ENCODE measurements at regions not wholly inside any gene's neighbourhood (a gene's known extent, or its start where the extent isn't known, plus 50 kb on each side); places are given as distances from the start of the nearest gene placed in this dataset.

DNA sequence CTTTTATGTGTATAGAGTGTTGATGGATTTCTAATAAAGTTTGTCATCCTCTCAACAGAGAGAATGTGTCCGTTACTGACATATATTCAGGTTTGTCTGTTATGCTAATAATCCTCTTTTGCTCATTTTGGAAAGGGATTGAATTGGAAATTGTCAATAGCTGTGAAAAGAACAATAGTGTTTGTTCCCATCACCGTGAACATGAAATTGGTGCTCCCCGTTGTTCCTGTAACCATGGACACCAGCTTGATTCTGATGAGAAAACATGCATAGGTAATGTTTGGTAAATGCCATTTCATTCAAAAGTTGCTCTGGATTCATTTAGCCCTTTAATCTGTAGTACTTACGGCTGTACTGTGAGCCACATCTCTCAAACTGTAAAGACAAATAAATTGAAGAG lies 707.0 kb upstream of the GOLIM4 start:
- CTCF ChIA-PET = no interaction called here
- H3K36me3 ChIP-seq (ENCODE audit: low read depth) = no peaks in the 10 kb centered on the region
- BruUV-seq (replicated peaks) = no TSS peak

DNA sequence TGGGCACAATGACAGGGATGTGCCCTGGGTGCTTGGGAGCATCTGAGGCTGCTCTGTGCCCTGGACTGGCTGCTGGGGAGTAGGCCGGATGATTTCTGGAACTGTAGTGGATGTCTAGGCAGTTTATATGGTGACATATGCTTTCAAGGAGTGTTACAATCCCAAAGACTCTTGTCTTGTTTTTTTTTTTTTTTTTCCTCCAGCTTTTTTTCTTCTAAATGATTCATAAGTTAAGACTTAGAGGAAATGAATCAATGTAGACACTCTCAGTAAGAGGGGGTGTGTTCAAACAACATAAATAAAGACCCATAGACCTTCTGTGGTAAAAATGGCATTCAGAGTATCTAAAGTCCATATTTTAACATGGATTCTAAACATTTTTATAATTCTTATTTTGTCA lies 706.1 kb upstream of the GOLIM4 start:
- intact Hi-C loops (cut with micrococcal nuclease; ENCODE audit: unreplicated experiment) = loop anchor here (2.0 kb wide), 1 partner anchor 77 kb away; no protein-coding TSS in a partner anchor
- no peak overlapping the region for H2AFZ ChIP-seq
- H3F3A ChIP-seq (ENCODE audit: insufficient read depth, low read depth) = no peaks in the 10 kb centered on the region
- no peaks in the 10 kb centered on the region for H3K9me2 ChIP-seq (ENCODE audit: insufficient read depth)
- H3K36me3 ChIP-seq (ENCODE audit: low read depth) = no peaks in the 10 kb centered on the region
- H4K20me1 ChIP-seq (ENCODE audit: insufficient read depth) = no peaks in the 10 kb centered on the region
- TF ChIP-seq CTCF (conservative IDR thresholded peaks at IDR 0.05) (no peak), EZH2 (IDR thresholded peaks at IDR 0.05; ENCODE audit: low read depth) (no peak)
- H3K4me1 ChIP-seq (replicated peaks; ENCODE audit: insufficient read depth) = peaks cover 15% of the 10 kb centered on the region
- H3K27ac ChIP-seq = no peak overlapping the region
- no peaks in the 10 kb centered on the region for H3K79me2 ChIP-seq (ENCODE audit: low read depth)
- H3K4me3 ChIP-seq = no peak overlapping the region; the same call in 1 of the 2 replicates
- POLR2A ChIA-PET (ENCODE audit: unreplicated experiment) = interaction anchor here (0.6 kb wide), 2 partner anchors 302 to 977 kb away, joined by 3 to 6 read pairs; no protein-coding TSS in a partner anchor
- peak; percentile 8 to 48 for DNase-seq
- H3K4me2 ChIP-seq = no peak overlapping the region
- H3K27me3 ChIP-seq (ENCODE audit: insufficient read depth, low read depth) = no peaks in the 10 kb centered on the region
- no peaks in the 10 kb centered on the region for H3K9me3 ChIP-seq (ENCODE audit: insufficient read depth, low read depth)
- BruUV-seq (replicated peaks) = no TSS peak
- CTCF ChIA-PET = interaction anchor here (0.6 kb wide), 2 partner anchors 291 to 1227 kb away, joined by 3 read pairs; no protein-coding TSS in a partner anchor

More for the DNA sequence above, 707.0 kb upstream of the GOLIM4 start:
- no peaks in the 10 kb centered on the region for H3F3A ChIP-seq (ENCODE audit: insufficient read depth, low read depth)
- POLR2A ChIA-PET (ENCODE audit: unreplicated experiment) = no interaction called here
- DNase-seq = no peak
- no peaks in the 10 kb centered on the region for H3K27me3 ChIP-seq (ENCODE audit: insufficient read depth, low read depth)
- peaks cover 15% of the 10 kb centered on the region for H3K4me1 ChIP-seq (replicated peaks; ENCODE audit: insufficient read depth)
- no peaks in the 10 kb centered on the region for H3K9me3 ChIP-seq (ENCODE audit: insufficient read depth, low read depth)
- no peak overlapping the region for H3K4me2 ChIP-seq
- no peak overlapping the region for H3K27ac ChIP-seq
- H3K4me3 ChIP-seq = no peak overlapping the region
- H3K9me2 ChIP-seq (ENCODE audit: insufficient read depth) = no peaks in the 10 kb centered on the region
- TF ChIP-seq CTCF (conservative IDR thresholded peaks at IDR 0.05) = no peak
- TF ChIP-seq EZH2 (IDR thresholded peaks at IDR 0.05; ENCODE audit: low read depth) = no peak
- no peak overlapping the region for H2AFZ ChIP-seq
- H4K20me1 ChIP-seq (ENCODE audit: insufficient read depth) = no peaks in the 10 kb centered on the region
- intact Hi-C loops (cut with micrococcal nuclease; ENCODE audit: unreplicated experiment) = loop anchor here (2.0 kb wide), 1 partner anchor 76 kb away; no protein-coding TSS in a partner anchor
- no peaks in the 10 kb centered on the region for H3K79me2 ChIP-seq (ENCODE audit: low read depth)

DNA sequence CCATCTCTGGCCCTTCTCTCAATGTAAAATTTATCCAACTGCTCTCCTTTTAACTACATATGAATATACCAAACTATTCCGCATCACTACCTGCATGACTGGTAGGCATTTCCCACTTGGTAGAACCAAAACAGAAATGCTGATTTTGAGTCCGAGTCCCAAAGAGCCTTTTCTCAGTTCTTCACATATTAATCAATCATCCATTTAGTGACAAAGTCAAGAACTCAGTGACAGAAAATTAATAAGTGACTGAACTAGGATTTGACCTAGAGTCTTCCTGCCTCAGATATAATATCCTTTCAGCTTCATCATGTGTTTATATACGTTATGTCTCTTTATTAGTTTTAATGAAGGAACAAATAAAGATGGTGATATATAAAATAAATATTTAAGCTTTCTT lies 700.6 kb upstream of the GOLIM4 start:
- no peak overlapping the region for H3K27ac ChIP-seq
- no peaks in the 10 kb centered on the region for H4K20me1 ChIP-seq (ENCODE audit: insufficient read depth)
- intact Hi-C loops (cut with micrococcal nuclease; ENCODE audit: unreplicated experiment) = no loop called here
- no peak overlapping the region for H3K4me3 ChIP-seq
- no peaks in the 10 kb centered on the region for H3K36me3 ChIP-seq (ENCODE audit: low read depth)
- H3K4me1 ChIP-seq (replicated peaks; ENCODE audit: insufficient read depth) = no peaks in the 10 kb centered on the region
- H3K9me3 ChIP-seq (ENCODE audit: insufficient read depth, low read depth) = no peaks in the 10 kb centered on the region
- DNase-seq = no peak
- no peak overlapping the region for H2AFZ ChIP-seq
- TF ChIP-seq CTCF (conservative IDR thresholded peaks at IDR 0.05) = no peak
- no peak for TF ChIP-seq EZH2 (IDR thresholded peaks at IDR 0.05; ENCODE audit: low read depth)
- no peak overlapping the region for H3K4me2 ChIP-seq
- H3F3A ChIP-seq (ENCODE audit: insufficient read depth, low read depth) = no peaks in the 10 kb centered on the region
- no peaks in the 10 kb centered on the region for H3K27me3 ChIP-seq (ENCODE audit: insufficient read depth, low read depth)
- CTCF ChIA-PET = no interaction called here
- BruUV-seq (replicated peaks) = no TSS peak
- POLR2A ChIA-PET (ENCODE audit: unreplicated experiment) = no interaction called here
- H3K9me2 ChIP-seq (ENCODE audit: insufficient read depth) = no peaks in the 10 kb centered on the region
- no peaks in the 10 kb centered on the region for H3K79me2 ChIP-seq (ENCODE audit: low read depth)

All from PC-9 (cell line).